Adrenal gland (tissue), 9 donors: ENCODE measurements at regions not wholly inside any gene's neighbourhood (a gene's known extent, or its start where the extent isn't known, plus 50 kb on each side); places are given as distances from the start of the nearest gene placed in this dataset.

Experiments used
- DNase-seq, 7 donors: peaks; one replicate each; pipeline ENCODE4 v3.0.0-alpha.2; 2019 to 2020
- H3K27ac ChIP-seq, 5 donors: fragments of 200-600 bp; sonication (generic) in 4 of 5; 1 replicate in 3 of 5; 2 replicates in 2 of 5; pipeline versions ENCODE4 v1.5.1 to v1.8.0; 2016 to 2020; ENCODE audit warnings: mild to moderate bottlenecking in 1 of 5
- H3K27me3 ChIP-seq: fragments of 200-600 bp; 2 replicates; pipeline ENCODE4 v1.8.0; 2021
- H3K36me3 ChIP-seq, 2 donors: fragments of 200-600 bp; replicated peaks in 1 of 2; 1 replicate in 1 of 2; 2 replicates in 1 of 2; pipeline versions ENCODE4 v1.5.1 to v1.8.0; 2018 to 2022
- H3K4me1 ChIP-seq, 2 donors: fragments of 200-600 bp; replicated peaks in 1 of 2; 1 replicate in 1 of 2; 2 replicates in 1 of 2; pipeline versions ENCODE4 v1.5.1 to v1.8.0; 2018 to 2021
- H3K4me3 ChIP-seq, 4 donors: fragments of 200-600 bp; sonication (generic) in 3 of 4; one replicate each; pipeline ENCODE4 v1.5.1; 2016 to 2018
- H3K9me3 ChIP-seq, 3 donors: fragments of 200-600 bp; sonication (generic) in 1 of 3; replicated peaks in 1 of 3; 1 replicate in 2 of 3; 2 replicates in 1 of 3; pipeline versions ENCODE4 v1.5.1 to v1.8.0; 2016 to 2021
- POLR2A ChIP-seq, 2 donors: fragments of 450-650 bp; IDR thresholded peaks; one replicate each; pipeline ENCODE4 v1.6.1; 2017; ENCODE audit warnings: antibody characterized with exemption in 2 of 2, mild to moderate bottlenecking in 2 of 2, moderate library complexity in 1 of 2
- WGBS, 4 donors: extraction: QIAGEN DNeasy Blood & Tissue Kit in 2 of 4; methylation state at CpG; one replicate each; pipeline versions ENCODE4 v1.1.5 to v1.1.7; 2013 to 2017; 5-methylcytosine and 5-hydroxymethylcytosine counted together
- intact Hi-C, 2 donors: fragments of 100-400 bp; cut with DNase I; formaldehyde crosslinking; loops; one replicate each; pipeline versions ENCODE4 v1.14.1 to v1.15.0; 2022 to 2023
- TF ChIP-seq, protein P1 (sequence below), 6 experiments: fragments of 450-650 bp in 4 of 6; fragments of 200-600 bp in 2 of 6; sonication (generic) in 1 of 6; IDR thresholded peaks; 1 replicate in 5 of 6; 2 replicates in 1 of 6; pipeline versions ENCODE4 v1.5.1 to v1.8.0; 2016 to 2021; ENCODE audit warnings: antibody characterized with exemption in 6 of 6, mild to moderate bottlenecking in 2 of 6, moderate library complexity in 1 of 6
- donor health status: healthy with polysubstance abuse.
- donor health status: Bipolar disorder and iron deficiency.
- donor health status: DM: yes; HTN: yes; CAD: no.
- donor health status: DM: no; HTN: no; CAD: no.
- donor health status: DM: no; HTN: no; CAD: no.

DNA sequence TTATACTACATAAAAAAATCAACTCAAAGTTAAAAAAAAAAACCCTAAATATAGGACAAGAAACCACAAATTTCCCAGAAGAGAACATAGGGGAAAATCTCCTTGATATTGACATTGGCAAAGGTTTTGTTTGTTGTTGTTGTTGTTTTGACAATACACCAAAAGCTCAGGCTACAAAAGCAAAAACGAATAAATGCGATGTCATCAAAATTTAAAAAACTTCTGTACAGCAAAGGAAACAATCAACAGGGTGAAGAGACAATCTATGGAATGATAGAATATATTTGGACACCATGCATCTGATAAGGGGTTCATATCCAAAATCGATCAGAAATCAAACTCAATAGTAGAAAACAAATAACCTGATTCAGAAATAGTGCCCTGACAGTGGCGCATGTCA lies 65.0 kb upstream of the L3MBTL4 start:
- Histone ChIP-seq H3K4me3 (no peak overlapping the region), H3K27ac (no peak overlapping the region), H3K9me3 (no peaks in the 10 kb centered on the region), H3K36me3 (no peaks in the 10 kb centered on the region), H3K27me3 (no peaks in the 10 kb centered on the region), H3K4me1 (no peaks in the 10 kb centered on the region)
- 83 to 91% (median 88%) methylated on average over 4 of the region's 4 CpGs for WGBS, 4 donors
- TF ChIP-seq, protein P1, sequence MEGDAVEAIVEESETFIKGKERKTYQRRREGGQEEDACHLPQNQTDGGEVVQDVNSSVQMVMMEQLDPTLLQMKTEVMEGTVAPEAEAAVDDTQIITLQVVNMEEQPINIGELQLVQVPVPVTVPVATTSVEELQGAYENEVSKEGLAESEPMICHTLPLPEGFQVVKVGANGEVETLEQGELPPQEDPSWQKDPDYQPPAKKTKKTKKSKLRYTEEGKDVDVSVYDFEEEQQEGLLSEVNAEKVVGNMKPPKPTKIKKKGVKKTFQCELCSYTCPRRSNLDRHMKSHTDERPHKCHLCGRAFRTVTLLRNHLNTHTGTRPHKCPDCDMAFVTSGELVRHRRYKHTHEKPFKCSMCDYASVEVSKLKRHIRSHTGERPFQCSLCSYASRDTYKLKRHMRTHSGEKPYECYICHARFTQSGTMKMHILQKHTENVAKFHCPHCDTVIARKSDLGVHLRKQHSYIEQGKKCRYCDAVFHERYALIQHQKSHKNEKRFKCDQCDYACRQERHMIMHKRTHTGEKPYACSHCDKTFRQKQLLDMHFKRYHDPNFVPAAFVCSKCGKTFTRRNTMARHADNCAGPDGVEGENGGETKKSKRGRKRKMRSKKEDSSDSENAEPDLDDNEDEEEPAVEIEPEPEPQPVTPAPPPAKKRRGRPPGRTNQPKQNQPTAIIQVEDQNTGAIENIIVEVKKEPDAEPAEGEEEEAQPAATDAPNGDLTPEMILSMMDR (IDR thresholded peaks at IDR 0.05) = no peak
- TF ChIP-seq POLR2A (IDR thresholded peaks at IDR 0.05) = no peak
- intact Hi-C loops = loop anchor here (5.0 to 10.0 kb wide), 2 partner anchors 225 to 602 kb away; no protein-coding TSS in a partner anchor
- no peak for DNase-seq

DNA sequence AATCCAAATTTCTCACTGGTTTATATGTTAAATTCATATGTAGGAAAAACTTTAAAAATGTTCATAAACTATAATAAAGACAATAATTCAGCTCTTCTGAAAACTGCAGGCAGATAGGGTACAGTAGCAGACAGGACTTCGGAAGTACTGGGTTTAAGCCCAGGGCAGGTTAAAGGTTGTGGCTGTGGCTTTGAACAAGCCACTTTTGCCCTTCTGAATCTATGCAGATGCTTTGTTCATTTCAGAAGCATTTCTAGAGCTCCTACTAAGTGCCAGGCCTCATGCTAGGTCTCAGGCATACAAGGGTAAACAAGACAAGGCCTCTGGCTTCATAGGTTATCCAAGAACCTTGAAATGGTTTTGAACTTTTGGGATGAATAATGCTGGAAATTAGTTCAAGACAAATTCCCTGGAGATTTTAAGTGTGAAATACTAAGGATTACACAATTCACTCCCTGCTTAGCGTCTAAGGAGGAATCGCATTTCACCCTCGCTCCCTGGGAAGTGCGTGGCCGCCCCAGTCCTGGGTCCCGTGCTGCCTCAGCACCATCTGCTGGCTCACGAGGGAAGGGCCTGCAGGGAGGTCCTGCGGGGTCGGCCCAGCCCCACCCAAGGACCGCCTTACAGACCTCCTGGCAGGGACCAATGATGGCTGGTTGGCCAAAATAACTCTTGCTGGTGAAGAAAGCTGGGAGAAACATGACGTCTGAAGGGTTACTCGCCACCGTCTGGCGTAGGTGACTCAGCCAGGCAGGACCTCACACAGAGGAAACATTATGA lies 67.7 kb upstream of the L3MBTL4 start:
- Histone ChIP-seq H3K27ac (no peak overlapping the region), H3K9me3 (no peaks in the 10 kb centered on the region), H3K36me3 (no peaks in the 10 kb centered on the region), H3K4me3 (no peak overlapping the region), H3K4me1 (no peaks in the 10 kb centered on the region), H3K27me3 (no peaks in the 10 kb centered on the region)
- WGBS, 4 donors = 9 to 18% (median 15%) methylated on average over 10 to 15 of the region's 15 CpGs
- DNase-seq = peak; percentile 63 to 85 (median 79)
- intact Hi-C loops = loop anchor here (5.0 to 10.0 kb wide), 2 partner anchors 228 to 605 kb away; no protein-coding TSS in a partner anchor
- TF ChIP-seq POLR2A (IDR thresholded peaks at IDR 0.05) = no peak
- TF ChIP-seq, protein P1 (IDR thresholded peaks at IDR 0.05) = peak; percentile 60 to 93 (median 86)

DNA sequence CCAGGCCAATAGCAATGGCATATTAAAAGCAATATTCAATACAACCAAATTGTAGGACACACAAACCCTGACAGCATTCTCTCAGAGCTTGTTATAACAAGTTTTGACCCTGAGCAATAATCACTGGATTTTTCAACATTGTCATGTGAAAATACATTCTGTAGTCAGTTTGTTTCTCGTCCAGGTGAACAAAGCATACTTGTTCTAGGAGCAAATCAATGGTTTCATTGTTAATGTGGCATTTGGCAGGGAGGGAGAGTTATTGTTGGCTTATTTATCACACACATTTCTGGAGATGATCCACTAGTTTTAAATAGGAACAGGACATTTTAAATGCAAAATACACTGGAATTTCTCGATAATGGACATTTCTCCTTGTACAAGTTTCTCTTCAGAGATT lies 69.9 kb upstream of the L3MBTL4 start:
- TF ChIP-seq, protein P1 (IDR thresholded peaks at IDR 0.05) = no peak
- no peak for TF ChIP-seq POLR2A (IDR thresholded peaks at IDR 0.05)
- WGBS, 4 donors = 64 to 77% (median 74%) methylated on average over 2 of the region's 2 CpGs
- Histone ChIP-seq H3K36me3 (no peaks in the 10 kb centered on the region), H3K9me3 (no peaks in the 10 kb centered on the region), H3K27me3 (no peaks in the 10 kb centered on the region), H3K27ac (no peak overlapping the region), H3K4me1 (no peaks in the 10 kb centered on the region), H3K4me3 (no peak overlapping the region)
- DNase-seq = no peak
- intact Hi-C loops = loop anchor here (5.0 to 10.0 kb wide), 2 partner anchors 230 to 607 kb away; no protein-coding TSS in a partner anchor

- Histone ChIP-seq H3K4me3 (no peak overlapping the region), H3K36me3 (no peaks in the 10 kb centered on the region), H3K27ac (no peak overlapping the region), H3K4me1 (no peaks in the 10 kb centered on the region), H3K27me3 (no peaks in the 10 kb centered on the region), H3K9me3 (no peaks in the 10 kb centered on the region)
- no peak for TF ChIP-seq POLR2A (IDR thresholded peaks at IDR 0.05)
- TF ChIP-seq, protein P1 (IDR thresholded peaks at IDR 0.05) = no peak
- 42 to 60% (median 46%) methylated on average over 3 of the region's 3 CpGs for WGBS, 4 donors
- intact Hi-C loops = loop anchor here in 1 of 2 donors (10.0 kb wide), 1 partner anchor 232 kb away; no protein-coding TSS in a partner anchor
- no peak for DNase-seq
Observed at GRCh38 chr18:6486313-6486712, 71.6 kb upstream of the L3MBTL4 start.
